Gastroesophageal sphincter (tissue), 3 donors: ENCODE measurements at regions not wholly inside any gene's neighbourhood (a gene's known extent, or its start where the extent isn't known, plus 50 kb on each side); places are given as distances from the start of the nearest gene placed in this dataset.

Experiments
- EP300 ChIP-seq: sonication (generic); formaldehyde crosslinking; IDR thresholded peaks from one replicate; pipeline ENCODE4 v1.6.1; 2017; ENCODE audit warnings: antibody characterized with exemption, mild to moderate bottlenecking
- POLR2A ChIP-seq, 2 donors: fragments of 450-650 bp; IDR thresholded peaks; one replicate each; pipeline ENCODE4 v1.6.1; 2017; ENCODE audit warnings: antibody characterized with exemption in 2 of 2, mild to moderate bottlenecking in 2 of 2, moderate library complexity in 1 of 2
- POLR2AphosphoS5 ChIP-seq: sonication (generic); formaldehyde crosslinking; IDR thresholded peaks from one replicate; pipeline ENCODE4 v1.6.1; 2017; ENCODE audit warnings: antibody characterized with exemption
- TF ChIP-seq, protein P1 (sequence below), 4 experiments: fragments of 200-600 bp in 2 of 4; fragments of 450-650 bp in 2 of 4; sonication (generic) in 1 of 4; IDR thresholded peaks; one replicate each; pipeline ENCODE4 v1.5.1; 2017 to 2019; ENCODE audit warnings: antibody characterized with exemption in 4 of 4, mild to moderate bottlenecking in 2 of 4, moderate library complexity in 2 of 4

DNA sequence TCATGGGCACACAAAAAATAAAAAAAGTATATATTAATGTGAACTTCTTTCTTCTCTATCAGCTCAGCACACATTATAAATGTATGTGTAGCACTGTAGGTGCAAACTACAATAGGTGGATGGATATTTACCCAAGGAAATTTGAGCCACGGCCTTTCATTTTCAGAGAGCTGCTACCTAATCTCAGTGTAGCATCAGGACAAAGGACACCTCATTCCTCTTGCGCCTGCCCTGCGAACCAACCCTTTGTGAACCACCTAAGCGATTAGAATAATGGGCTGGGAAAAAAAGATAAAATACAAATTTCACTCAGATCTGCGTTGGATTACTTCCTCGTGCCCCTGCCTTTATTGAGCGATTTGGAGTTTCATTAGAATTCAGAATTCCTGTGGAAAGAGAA is 263.2 kb downstream of the NR2F2 start:
- TF ChIP-seq, protein P1, sequence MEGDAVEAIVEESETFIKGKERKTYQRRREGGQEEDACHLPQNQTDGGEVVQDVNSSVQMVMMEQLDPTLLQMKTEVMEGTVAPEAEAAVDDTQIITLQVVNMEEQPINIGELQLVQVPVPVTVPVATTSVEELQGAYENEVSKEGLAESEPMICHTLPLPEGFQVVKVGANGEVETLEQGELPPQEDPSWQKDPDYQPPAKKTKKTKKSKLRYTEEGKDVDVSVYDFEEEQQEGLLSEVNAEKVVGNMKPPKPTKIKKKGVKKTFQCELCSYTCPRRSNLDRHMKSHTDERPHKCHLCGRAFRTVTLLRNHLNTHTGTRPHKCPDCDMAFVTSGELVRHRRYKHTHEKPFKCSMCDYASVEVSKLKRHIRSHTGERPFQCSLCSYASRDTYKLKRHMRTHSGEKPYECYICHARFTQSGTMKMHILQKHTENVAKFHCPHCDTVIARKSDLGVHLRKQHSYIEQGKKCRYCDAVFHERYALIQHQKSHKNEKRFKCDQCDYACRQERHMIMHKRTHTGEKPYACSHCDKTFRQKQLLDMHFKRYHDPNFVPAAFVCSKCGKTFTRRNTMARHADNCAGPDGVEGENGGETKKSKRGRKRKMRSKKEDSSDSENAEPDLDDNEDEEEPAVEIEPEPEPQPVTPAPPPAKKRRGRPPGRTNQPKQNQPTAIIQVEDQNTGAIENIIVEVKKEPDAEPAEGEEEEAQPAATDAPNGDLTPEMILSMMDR (IDR thresholded peaks at IDR 0.05), result no peak
- TF ChIP-seq POLR2A (IDR thresholded peaks at IDR 0.05), result no peak
- TF ChIP-seq EP300, result no peak
- no peak for TF ChIP-seq POLR2AphosphoS5
